ENCODE measurements at regions not wholly inside any gene's neighbourhood (a gene's known extent, or its start where the extent isn't known, plus 50 kb on each side); places are given as distances from the start of the nearest gene placed in this dataset.
A peak's percentile ranks its signal among the peaks of the same experiment; 100 is the strongest.

DNA sequence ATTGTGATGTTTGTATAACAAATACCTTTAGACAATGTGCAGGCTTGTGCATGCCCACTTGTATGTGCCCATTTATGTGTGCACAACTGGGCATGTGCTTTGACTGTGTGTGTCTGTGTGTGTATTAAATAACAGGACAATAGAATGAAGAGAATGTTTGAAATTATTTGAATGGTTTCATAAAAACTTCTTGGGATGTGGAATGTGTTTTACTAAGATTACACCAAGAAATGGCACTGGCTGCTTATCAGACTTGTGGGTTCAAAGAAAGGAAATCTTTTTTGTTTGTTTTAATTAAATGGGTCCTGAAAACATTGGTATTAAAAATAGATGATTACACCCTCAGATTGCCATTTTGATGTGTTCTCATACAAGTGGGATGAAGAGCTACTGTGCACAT is 191.6 kb upstream of the CCN2 start:
- no peak for DNase-seq (ENCODE audit: low read depth, low spot score)

DNA sequence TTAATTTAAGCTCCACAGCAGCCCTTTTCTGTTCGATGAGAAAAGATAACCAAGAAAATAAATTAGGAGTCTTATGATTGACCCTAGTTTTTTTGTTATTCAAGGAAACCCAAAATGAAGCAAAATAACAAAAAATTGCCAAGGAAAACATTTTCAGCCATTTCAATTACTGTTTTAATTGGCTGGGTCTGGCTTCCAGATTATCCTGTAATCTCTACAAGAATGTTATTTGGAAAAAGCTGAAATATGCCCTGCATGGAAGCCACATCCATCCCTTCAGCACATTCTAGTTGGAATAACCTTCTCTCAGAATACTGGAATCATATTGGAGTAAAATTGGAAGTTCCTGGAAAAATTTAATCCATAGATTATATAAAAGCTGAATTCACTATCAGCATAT is 191.1 kb upstream of the CCN2 start:
- no peak for DNase-seq (ENCODE audit: low read depth, low spot score)

DNA sequence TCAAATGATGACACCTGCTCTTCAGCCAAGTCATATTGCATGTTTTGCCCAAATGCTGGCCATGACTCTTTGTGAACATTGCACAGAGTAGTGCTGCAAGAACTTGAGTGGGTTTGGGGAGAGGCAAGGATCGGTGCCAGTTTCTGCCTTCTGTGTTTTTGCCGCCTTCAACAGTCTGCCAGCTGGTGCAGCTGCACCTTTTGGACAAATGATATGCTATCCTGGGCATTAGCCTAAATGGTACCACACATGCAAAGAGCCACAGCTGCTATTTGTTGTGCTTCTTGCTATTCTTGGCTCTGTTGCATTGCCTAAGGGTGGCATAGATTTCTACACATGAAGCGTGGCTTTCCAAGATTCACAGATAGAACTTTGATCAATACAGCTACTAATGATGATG is 189.0 kb upstream of the CCN2 start:
- no peak for DNase-seq (ENCODE audit: low read depth, low spot score)

DNA sequence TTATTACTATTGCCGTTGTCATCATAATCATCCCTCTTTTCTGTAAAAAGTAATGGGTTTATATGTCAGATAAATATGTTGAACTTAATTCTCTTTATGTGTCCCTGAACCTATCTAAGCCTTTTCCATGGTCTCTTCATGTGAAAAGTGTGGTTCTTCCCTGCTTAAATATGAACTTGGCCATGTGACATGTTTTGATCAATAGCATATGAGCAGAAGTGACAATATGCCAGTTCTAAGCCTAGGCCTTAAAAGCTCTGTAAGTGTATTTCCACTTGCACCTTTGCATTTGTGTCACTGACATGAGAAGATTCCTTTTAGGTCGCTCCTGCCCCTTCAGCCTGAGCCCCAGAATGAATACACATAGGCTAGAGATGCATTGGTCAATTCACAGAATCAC is 188.4 kb upstream of the CCN2 start:
- no peak for DNase-seq (ENCODE audit: low read depth, low spot score)

DNA sequence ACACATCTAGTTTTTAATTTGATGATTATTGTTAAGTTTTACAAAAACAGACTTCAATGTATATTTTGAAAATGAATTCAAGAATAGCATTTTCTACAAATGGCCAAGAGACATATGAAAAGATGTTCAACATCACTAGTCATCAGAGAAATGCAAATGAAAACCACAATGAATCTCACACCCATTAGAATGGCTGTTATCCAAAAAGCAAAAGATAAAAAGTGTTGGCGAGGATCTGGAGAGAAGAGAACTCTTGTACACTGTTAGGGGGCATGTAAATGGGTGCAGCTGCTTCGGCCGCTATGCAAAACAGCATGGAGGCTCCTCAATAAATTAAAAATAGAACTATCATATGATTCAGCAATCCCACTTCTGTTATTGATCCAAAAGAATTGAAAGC is 185.8 kb upstream of the CCN2 start:
- no peak for DNase-seq (ENCODE audit: low read depth, low spot score)

DNA sequence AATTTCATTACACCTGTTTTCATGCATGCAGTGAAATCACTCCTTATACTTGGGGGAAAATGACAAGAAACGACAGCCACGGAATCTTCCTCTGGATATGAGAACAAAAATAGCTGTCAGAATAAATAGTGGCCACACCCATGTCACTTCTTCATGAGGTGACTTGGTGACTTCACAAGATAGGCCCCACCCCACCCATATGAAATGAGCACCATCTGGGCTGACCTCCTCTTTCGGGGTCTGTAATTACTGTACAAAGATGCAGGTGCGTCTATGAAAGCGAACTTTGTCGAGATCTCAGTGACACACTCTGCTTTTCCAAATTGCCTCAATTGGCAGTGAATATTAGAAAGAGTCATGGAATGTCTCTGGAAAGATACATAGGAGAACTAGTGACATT is 184.2 kb upstream of the CCN2 start:
- no peak for DNase-seq (ENCODE audit: low read depth, low spot score)

DNA sequence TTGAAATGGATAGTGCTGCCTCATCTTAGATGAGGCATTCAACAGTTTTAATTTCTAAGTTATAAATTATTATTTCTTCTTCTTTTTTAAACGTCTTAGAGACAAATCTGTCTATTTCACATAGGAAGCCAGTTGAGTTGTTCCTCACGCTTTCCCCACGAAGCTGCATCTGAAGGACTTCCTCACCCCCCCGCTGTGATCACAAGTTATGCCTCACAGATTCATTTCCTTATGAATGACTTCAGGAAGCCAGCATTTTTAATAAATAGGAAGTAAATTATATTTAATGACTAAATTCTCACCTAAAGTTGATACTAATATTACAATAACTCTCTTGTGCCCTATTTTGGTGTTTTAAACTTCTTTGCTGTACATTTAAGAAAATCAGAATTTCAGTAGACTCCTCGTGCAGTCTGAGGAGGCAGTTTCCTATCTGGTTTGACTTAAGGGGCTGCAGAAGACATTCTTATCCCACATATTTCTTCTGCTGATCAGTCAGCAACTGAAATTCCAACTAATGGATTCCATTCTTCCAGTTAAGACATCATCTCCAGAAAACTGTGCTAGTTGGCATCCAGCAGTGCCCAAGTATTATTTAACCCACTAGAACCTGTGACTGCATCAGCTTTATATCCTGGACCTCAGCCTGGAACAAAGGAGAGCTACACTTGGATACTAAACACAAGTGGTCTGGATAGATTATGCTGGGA is 182.7 kb upstream of the CCN2 start:
- no peak for DNase-seq (ENCODE audit: low read depth, low spot score)

DNA sequence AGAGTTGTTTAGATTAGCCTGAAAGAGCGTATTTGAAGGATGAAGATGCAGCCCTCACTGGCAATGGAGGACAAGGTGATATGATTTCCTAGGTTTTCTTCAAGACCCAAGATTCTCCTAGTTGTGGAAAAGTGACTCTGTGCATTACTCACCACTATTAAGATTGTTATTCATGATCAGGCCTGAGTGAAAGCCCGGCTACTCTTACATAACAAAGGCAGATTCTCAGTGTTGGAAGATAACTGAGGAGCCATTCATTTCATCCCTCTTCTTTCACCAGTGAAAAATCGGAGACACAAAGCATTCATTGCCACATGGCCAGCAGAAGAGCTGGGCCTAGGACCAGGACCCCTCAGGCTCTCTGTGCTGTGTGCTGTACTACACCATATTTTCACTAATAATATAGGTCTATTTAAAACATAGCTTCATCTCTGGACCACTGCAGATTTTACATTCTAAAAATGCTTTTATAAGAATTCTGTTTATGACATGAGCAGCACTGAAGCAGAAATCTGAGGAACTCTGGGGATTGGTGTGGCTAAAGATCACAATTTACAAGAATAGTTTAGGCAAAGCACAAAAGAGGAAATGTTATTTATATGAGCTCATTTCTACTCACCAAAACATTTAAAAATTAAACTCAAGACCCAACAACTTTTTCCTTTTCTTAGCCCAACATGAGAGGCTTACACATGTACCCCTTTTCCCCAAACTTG is 181.9 kb upstream of the CCN2 start:
- no peak for DNase-seq (ENCODE audit: low read depth, low spot score)

DNA sequence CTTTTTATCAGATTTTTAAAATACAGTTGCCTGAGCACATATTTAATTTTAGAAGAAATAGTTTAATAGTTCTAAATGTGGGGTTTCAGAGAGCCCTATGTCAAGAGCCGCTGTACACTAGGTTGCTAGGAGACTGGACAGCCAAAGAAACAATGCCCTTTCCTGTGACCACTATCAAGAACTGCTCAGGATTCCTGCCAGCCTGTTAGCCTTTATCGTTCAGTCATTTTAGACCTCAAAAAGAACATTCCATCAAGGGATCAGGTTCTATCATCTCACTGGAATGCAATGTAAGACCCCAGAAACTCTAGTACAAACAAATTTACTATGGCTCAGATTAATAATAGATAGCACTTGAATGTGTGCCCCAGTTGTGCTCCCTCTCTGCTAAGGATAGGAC is 181.2 kb upstream of the CCN2 start:
- DNase-seq (ENCODE audit: low read depth, low spot score) = no peak

DNA sequence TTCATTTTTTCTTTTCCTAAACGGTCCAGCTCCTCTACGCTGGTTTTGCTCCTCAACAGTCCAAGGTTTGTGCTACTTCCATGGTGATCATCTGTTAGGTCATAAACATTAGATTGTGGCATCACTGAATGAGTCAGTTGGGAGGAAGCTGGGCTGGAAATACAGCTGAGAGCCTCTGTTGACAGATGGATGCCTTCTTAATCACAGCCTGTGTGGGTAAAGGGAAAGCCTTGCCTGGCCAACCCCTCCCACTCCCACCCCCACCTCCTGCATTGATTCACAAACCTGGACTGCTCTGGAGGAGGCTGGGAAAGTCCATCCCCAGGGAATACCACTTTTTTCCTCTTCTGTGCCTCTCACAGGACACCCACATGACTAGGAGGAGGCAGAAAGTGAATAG is 180.6 kb upstream of the CCN2 start:
- peak; percentile 71 for DNase-seq (ENCODE audit: low read depth, low spot score)

DNA sequence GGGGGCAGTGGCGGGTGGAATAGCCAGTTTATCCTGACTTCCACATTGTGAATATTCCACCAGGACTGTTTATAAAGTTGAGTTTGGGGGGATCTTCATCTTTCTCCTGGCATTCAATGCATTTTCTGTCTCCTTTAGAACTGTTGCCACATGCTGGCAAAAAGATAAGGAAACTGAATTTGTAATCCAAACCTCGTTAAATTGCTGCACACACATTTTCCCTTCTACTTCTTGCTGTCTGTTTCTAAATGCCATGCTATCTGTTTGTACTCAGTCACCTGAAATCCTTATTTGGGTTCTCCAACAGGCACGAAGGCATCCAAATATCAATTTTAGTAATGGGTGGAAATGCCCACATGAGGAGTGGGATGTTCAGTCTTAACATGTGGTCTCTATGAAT is 180.2 kb upstream of the CCN2 start:
- DNase-seq (ENCODE audit: low read depth, low spot score) = no peak

DNA sequence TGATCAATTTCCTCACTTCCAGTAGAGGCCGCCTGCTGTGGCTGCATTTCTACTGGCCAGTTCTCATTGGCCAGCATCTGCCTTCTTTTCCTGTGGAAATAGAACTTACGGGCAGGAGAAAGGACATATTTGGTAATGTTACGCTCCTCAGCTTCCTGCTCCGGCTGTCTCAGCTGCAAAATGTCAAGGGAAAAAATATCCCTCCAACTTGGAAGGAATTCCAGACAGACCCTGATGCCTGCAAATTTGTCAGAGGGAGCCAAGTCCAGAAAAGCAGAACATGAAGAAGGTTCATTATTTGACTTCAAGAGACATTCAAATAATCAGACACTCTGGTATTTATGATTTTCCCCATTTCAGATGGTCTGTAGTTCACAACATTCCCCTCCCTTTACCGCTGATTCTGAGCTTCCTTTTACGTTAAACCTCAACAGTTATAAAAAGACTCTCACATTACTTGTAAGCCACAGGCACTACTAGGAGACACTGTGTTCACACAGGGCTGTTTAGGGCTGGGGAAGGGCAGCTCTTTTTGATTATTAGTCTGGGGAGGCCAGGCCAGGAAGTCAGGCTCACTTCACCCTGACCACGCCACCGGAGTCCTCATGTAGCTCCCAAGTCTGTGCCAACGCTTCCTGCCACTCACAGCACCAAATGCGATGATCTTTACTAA is 179.6 kb upstream of the CCN2 start:
- no peak for DNase-seq (ENCODE audit: low read depth, low spot score)

DNA sequence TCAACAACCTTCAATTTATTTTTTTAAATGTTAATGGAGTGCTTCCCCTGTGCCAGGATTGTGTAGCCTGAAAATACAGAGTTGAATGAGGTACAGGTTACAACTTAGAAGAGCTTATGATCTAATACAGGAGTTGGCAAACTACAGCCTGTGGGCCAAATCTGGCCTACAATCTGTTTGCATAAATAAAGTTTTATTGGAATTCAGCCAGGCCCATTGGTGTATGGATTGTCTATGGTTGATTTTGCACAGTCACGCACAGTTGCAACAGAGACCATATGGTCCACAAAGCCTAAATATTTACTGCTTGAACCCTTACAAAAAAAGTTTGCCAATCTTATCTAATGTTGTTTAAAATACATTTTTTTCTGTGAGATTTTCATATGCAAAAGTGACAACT is 177.3 kb upstream of the CCN2 start:
- no peak for DNase-seq (ENCODE audit: low read depth, low spot score)

DNA sequence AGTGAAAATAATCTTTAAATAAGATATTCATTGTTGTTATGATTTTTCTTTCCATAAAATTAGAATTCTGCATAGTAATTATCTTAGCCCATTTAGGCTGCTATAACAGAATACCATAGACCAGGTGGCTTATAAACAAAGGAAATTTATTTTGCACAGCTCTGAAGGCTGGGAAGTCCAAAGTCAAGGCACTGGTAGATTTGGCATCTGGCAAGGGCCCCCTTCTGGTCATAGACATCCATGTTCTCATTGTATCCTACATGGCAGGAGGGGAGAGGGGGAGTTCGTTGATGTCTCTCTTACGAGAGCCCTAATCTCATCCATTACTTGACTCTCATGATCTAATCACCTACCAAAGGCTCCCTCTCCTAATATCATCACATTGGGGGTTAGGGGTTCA is 175.0 kb upstream of the CCN2 start:
- no peak for DNase-seq (ENCODE audit: low read depth, low spot score)

DNA sequence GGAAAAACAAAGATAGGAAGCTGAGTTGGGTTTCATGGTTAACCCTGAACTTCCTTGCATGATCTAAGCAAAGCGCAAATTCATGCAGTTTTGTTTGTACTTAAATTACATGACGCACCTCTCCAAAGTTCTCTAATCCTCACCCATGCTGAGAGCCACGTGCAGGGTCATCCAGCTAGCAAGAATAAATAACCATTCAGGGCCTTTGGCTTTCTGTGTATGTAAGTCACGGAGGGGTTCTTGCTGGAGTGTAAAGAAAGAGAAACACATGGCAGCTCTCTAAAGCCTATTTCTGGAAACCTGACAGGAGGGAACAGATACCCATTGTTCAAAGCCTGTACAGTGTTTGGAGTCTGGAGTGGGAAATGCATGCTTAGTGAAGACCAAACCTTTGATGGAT is 171.7 kb upstream of the CCN2 start:
- DNase-seq (ENCODE audit: low read depth, low spot score) = no peak

DNA sequence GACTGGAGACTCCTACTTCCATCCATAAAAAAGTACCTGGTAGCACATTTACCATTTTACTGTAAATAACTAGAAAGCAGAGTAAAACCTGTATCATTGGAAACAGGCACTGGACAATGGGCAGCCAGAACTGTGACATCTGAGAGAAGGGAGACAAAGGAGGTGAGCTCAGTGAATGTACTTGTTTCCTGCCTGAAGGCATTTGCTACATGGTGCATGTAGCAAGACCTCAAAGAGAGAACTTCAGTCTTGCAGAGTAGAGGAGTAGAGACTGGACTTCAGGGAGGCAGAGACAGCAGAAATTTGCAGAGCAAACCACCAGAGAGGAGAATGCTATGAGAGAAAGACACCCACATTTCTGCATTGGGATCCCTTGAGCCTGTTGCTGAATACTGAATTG is 171.0 kb upstream of the CCN2 start:
- DNase-seq (ENCODE audit: low read depth, low spot score) = no peak

DNA sequence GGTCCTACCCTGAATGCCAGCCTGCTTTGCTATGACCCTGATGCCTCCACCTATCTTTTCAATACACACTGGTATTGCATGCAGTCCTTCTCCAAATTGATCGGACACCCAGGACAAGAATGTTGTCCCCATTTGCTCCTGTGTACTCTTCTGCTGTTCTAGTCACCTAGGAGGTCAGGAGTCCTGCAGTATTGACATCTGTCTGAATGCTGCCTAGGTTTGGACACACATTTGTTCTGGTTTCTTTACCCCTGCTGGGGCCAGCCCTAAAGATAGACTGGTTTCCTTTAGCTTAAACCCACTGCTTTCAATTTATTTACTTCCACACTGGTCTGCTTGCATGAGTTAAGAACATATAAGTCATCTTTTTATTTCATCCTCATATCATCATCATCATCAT is 167.0 kb upstream of the CCN2 start:
- no peak for DNase-seq (ENCODE audit: low read depth, low spot score)

DNA sequence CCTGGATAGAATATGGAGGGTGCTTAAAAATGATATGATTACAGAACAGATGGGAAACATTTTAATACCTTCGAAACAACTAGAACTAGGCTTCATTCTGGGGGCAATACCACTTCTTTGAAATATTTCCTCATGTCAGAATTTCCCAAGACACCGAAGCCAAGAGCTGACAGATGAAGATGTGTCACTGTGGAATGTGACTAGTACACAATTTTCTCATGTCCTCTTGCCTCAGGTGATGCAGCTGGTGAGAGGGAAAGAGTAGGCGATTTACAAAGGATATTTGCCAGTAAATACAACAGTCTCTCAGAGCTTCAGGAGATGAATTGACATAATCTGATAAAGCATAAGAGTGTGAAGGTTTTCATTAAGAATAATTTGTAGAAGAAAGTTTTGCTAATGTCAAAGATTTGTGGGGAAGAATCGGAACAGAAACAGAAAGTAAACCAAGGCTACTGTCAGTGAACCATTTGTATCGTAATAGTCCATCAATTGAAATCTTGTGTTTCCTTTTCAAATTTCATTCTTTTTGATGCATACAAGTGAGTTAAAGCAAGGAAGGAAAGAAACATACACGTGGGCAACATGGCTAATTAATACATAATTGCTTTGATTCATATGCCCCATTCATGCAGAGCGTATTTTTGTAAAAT is 164.7 kb upstream of the CCN2 start:
- no peak for DNase-seq (ENCODE audit: low read depth, low spot score)

DNA sequence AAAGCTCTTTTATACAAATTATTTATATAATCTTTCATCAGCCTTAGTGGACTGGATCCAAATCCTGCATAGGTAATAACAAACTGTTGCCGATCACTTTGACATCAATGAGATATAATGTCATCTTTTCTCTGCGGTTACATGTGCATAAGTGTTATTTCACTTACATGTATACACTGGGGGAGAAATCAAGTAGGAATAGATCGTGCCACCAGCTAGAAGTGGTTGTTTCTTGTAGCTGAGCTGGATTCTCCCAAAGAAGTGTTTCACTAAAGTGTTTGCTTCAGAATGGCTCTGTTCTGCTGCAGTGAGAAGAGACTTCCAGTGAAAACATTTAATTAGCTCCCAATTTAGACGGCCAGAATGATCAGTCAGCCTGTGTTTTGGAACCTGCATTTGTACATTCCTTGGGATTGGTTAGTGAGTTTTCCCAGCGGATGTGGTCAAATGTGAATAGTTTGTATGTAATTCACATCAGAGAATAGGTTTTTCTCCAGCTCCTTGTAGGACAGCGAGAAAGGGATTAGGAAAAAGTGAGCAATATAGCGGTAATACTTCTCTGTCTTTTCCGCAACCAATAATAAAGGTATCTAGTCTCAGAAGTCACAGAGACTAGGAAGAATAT is 163.1 kb upstream of the CCN2 start:
- DNase-seq (ENCODE audit: low read depth, low spot score) = no peak

DNA sequence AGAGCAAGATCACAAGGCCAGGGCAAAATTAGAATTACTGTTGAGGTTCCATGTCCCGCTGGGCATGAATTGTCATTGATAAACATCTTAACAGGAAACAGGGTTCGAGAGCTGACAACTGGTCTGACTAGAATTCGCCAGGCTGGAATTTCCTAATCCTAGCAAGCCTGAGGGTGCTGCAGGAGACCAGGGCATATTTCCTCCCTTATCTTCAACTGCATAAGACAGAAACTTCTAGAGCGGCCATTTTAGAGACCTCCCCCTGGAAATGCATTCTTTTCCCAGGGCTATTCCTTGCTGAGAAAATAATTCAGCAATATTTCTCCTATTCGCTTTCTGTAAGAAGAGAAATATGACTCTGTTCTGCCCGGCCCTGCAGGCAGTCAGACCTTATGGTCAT is 158.6 kb upstream of the CCN2 start:
- peak; percentile 34 for DNase-seq (ENCODE audit: low read depth, low spot score)

DNA sequence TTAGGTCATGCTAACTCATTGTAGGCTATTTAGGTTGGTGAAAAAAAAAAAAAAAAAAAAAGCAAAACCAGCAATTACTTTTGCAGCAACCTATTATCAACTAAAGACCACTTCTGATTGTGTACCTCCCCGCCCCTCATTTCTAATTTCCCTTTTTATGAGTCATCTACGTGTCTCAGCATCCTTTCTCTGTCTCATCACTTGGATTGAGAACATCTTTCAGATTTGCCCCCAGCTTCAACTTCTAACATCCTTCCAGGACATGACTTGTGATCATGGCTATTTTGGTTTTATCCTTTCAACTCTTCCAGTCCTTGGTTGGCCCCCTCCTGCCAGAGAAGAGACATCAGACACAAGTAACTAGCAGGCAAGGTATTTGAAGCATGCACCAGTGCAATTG is 156.7 kb upstream of the CCN2 start:
- DNase-seq (ENCODE audit: low read depth, low spot score) = no peak

DNA sequence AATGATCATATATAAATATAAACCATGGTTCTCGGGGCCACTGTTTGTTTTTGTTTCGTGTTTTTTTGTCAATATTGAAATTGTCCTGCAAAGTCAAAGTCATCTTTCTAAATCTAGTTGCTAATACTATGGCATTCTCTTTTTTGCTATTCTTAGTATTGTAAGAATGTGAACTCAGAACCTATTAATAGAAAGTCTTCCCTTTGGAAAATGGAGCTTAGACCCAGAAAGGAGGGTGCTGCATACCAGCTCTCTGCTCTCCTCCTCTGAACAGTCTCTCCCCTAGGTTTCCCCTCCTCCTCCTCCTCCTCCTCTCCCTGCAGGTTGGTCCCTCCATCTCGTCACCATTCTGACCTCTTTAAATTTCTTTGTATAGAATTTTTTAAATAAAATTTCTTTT is 150.4 kb upstream of the CCN2 start:
- no peak for DNase-seq (ENCODE audit: low read depth, low spot score)

Data from ELF-1 (cell line).